Activated T-helper 1 cell treated with anti-CD3 and anti-CD28 coated beads, Interleukin-2, amount 50 U/mL, for 16 hours (primary cell): ENCODE measurements at regions not wholly inside any gene's neighbourhood (a gene's known extent, or its start where the extent isn't known, plus 50 kb on each side); places are given as distances from the start of the nearest gene placed in this dataset.
"Not testable (repeated sequence)": the region's sequence is repeated elsewhere in the genome, so short reads cannot be mapped to it uniquely, and the experiment has no call there.

Experiments used
- DNase-seq, 2 donors: peaks; one replicate each; pipeline ENCODE4 v3.0.0-alpha.2; 2020; ENCODE audit warnings: low read depth in 1 of 2, low spot score in 1 of 2

- no peak for DNase-seq
Measured at GRCh38 chr11:79506124-79506523, 65.3 kb upstream of the TENM4 start.

GRCh38 chr11:79503028-79503427 lies 62.2 kb upstream of the TENM4 start:
- DNase-seq: no peak

- no peak for DNase-seq
Measured at GRCh38 chr11:79501707-79502106, 60.9 kb upstream of the TENM4 start.

GRCh38 chr11:79499929-79500328 lies 59.1 kb upstream of the TENM4 start:
- not testable (repeated sequence) for DNase-seq

- DNase-seq: no peak
Measured at GRCh38 chr11:79498667-79499066, 57.8 kb upstream of the TENM4 start.

GRCh38 chr11:79493555-79494171 lies 52.8 kb upstream of the TENM4 start:
- no peak for DNase-seq

GRCh38 chr11:79492008-79492407 lies 51.2 kb upstream of the TENM4 start:
- DNase-seq: no peak
